Ammon's horn (tissue), 1 donor: ENCODE measurements at regions not wholly inside any gene's neighbourhood (a gene's known extent, or its start where the extent isn't known, plus 50 kb on each side); places are given as distances from the start of the nearest gene placed in this dataset.

ENCODE experiments used
- DNase-seq: peaks from one replicate; pipeline ENCODE4 v3.0.0-alpha.2; 2016; ENCODE audit warnings: low spot score

GRCh38 chr2:177020524-177021119, 192.0 kb upstream of the HNRNPA3 start:
- DNase-seq, result no peak

GRCh38 chr2:177021706-177022343, 190.8 kb upstream of the HNRNPA3 start:
- DNase-seq, result no peak

- peak; percentile 8 for DNase-seq
Measured at GRCh38 chr2:177024765-177025164, 187.8 kb upstream of the HNRNPA3 start.

GRCh38 chr2:177026253-177026652, 186.3 kb upstream of the HNRNPA3 start:
- DNase-seq, result no peak

GRCh38 chr2:177026956-177027355, 185.6 kb upstream of the HNRNPA3 start:
- DNase-seq, result no peak

GRCh38 chr2:177028296-177028695, 184.3 kb upstream of the HNRNPA3 start:
- DNase-seq, result no peak

GRCh38 chr2:177029075-177029474, 183.5 kb upstream of the HNRNPA3 start:
- no peak for DNase-seq

- no peak for DNase-seq
Measured at GRCh38 chr2:177029501-177029900, 183.1 kb upstream of the HNRNPA3 start.

- DNase-seq, result no peak
Measured at GRCh38 chr2:177029901-177030300, 182.7 kb upstream of the HNRNPA3 start.

- peak; percentile 87 for DNase-seq
Measured at GRCh38 chr2:177030451-177031105, 182.0 kb upstream of the HNRNPA3 start.

- DNase-seq, result peak; percentile 62
Measured at GRCh38 chr2:177031438-177032180, 181.0 kb upstream of the HNRNPA3 start.

GRCh38 chr2:177036747-177037146, 175.8 kb upstream of the HNRNPA3 start:
- no peak for DNase-seq

GRCh38 chr2:177037569-177037968, 175.0 kb upstream of the HNRNPA3 start:
- no peak for DNase-seq

GRCh38 chr2:177038787-177039484, 173.7 kb upstream of the HNRNPA3 start:
- no peak for DNase-seq

- DNase-seq, result no peak
Measured at GRCh38 chr2:177042311-177042710, 170.3 kb upstream of the HNRNPA3 start.

- DNase-seq, result no peak
Measured at GRCh38 chr2:177044671-177045070, 167.9 kb upstream of the HNRNPA3 start.

GRCh38 chr2:177048981-177049380, 163.6 kb upstream of the HNRNPA3 start:
- no peak for DNase-seq

- no peak for DNase-seq
Measured at GRCh38 chr2:177051278-177051677, 161.3 kb upstream of the HNRNPA3 start.

GRCh38 chr2:177052471-177052870, 160.1 kb upstream of the HNRNPA3 start:
- no peak for DNase-seq

- no peak for DNase-seq
Measured at GRCh38 chr2:177053038-177053437, 159.6 kb upstream of the HNRNPA3 start.

GRCh38 chr2:177053716-177054115, 158.9 kb upstream of the HNRNPA3 start:
- DNase-seq, result no peak

- no peak for DNase-seq
Measured at GRCh38 chr2:177056481-177056929, 156.1 kb upstream of the HNRNPA3 start.
